Transverse colon (tissue), 3 donors: ENCODE measurements at regions not wholly inside any gene's neighbourhood (a gene's known extent, or its start where the extent isn't known, plus 50 kb on each side); places are given as distances from the start of the nearest gene placed in this dataset.

ENCODE experiments used
- CTCF ChIP-seq, 5 experiments: fragments of 200-600 bp in 3 of 5; fragments of 450-650 bp in 2 of 5; sonication (generic) in 3 of 5; IDR thresholded peaks; 1 replicate in 2 of 5; 2 replicates in 3 of 5; pipeline ENCODE4 v1.5.1; 2016 to 2017; ENCODE audit warnings: antibody characterized with exemption in 5 of 5, inconsistent platforms in 3 of 5, mild to moderate bottlenecking in 2 of 5, moderate library complexity in 1 of 5
- EP300 ChIP-seq: sonication (generic); formaldehyde crosslinking; IDR thresholded peaks from one replicate; pipeline ENCODE4 v1.6.1; 2017; ENCODE audit warnings: antibody characterized with exemption, low read depth
- POLR2A ChIP-seq: fragments of 450-650 bp; IDR thresholded peaks from one replicate; pipeline ENCODE4 v1.6.1; 2016; ENCODE audit warnings: antibody characterized with exemption, mild to moderate bottlenecking, moderate library complexity

- TF ChIP-seq CTCF (IDR thresholded peaks at IDR 0.05) (no peak), POLR2A (no peak), EP300 (no peak)
These were observed 212.2 kb downstream of the CHRM2 start for GRCh38 chr7:137080516-137081203.
